ENCODE measurements at regions not wholly inside any gene's neighbourhood (a gene's known extent, or its start where the extent isn't known, plus 50 kb on each side); places are given as distances from the start of the nearest gene placed in this dataset.

DNA sequence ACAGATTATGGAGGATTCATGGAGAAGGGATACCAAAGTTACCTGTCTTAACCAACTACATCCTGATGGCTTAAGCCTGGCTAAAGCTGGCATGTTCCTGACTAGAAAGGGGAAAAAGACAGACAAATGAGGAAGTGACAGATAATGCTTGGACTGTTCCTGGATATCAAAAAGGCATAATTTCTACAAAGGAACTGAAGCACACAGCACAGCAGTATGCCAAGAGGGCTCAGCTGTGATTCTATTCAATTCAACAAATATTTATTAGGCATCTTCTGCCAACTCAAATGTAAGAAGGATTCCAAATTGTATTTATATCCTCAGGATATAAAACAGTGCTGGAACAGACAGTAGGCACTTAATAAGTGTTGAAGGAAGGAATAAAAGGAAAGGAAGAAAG is 59.5 kb downstream of the KLF12 start:
- TF ChIP-seq, protein P1, sequence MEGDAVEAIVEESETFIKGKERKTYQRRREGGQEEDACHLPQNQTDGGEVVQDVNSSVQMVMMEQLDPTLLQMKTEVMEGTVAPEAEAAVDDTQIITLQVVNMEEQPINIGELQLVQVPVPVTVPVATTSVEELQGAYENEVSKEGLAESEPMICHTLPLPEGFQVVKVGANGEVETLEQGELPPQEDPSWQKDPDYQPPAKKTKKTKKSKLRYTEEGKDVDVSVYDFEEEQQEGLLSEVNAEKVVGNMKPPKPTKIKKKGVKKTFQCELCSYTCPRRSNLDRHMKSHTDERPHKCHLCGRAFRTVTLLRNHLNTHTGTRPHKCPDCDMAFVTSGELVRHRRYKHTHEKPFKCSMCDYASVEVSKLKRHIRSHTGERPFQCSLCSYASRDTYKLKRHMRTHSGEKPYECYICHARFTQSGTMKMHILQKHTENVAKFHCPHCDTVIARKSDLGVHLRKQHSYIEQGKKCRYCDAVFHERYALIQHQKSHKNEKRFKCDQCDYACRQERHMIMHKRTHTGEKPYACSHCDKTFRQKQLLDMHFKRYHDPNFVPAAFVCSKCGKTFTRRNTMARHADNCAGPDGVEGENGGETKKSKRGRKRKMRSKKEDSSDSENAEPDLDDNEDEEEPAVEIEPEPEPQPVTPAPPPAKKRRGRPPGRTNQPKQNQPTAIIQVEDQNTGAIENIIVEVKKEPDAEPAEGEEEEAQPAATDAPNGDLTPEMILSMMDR (IDR thresholded peaks at IDR 0.05; ENCODE audit: poor library complexity, severe bottlenecking) = no peak
- Histone ChIP-seq H3K4me3 (ENCODE audit: severe bottlenecking) (no peak overlapping the region), H3K9me3 (ENCODE audit: severe bottlenecking) (no peaks in the 10 kb centered on the region), H3K27ac (ENCODE audit: poor library complexity, severe bottlenecking) (peak overlapping the region; percentile 89), H3K36me3 (ENCODE audit: low read depth) (no peaks in the 10 kb centered on the region), H3K27me3 (ENCODE audit: insufficient read depth, poor library complexity, severe bottlenecking) (no peaks in the 10 kb centered on the region), H3K4me1 (ENCODE audit: insufficient read depth, poor library complexity, severe bottlenecking) (peaks cover 18% of the 10 kb centered on the region)
- no peak for DNase-seq (ENCODE audit: low spot score)
- ATAC-seq (ENCODE audit: low read depth) = peak; percentile 95

DNA sequence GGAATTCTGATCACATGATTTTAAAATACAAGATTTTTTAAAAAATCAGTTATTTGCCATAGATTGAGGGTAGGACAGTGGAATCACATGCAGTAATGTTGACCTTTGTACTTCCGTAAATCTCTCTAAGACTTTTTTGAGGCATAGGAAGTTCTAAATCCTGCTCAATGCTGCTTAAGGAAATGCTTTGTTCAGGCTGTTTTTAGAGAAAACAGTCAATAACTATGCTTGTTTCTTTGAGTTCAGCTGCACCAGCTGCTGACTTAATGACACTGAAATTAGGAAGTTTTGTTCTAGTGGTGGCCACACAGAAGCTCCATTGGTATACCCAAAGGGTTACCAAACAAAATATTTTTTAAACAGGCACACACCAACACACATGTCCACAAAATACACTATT is 60.9 kb downstream of the KLF12 start:
- no peak overlapping the region for H3K27ac ChIP-seq (ENCODE audit: poor library complexity, severe bottlenecking)
- H3K36me3 ChIP-seq (ENCODE audit: low read depth) = no peaks in the 10 kb centered on the region
- ATAC-seq (ENCODE audit: low read depth) = no peak
- DNase-seq (ENCODE audit: low spot score) = no peak
- TF ChIP-seq, protein P1 (IDR thresholded peaks at IDR 0.05; ENCODE audit: poor library complexity, severe bottlenecking) = no peak
- H3K9me3 ChIP-seq (ENCODE audit: severe bottlenecking) = no peaks in the 10 kb centered on the region
- no peaks in the 10 kb centered on the region for H3K27me3 ChIP-seq (ENCODE audit: insufficient read depth, poor library complexity, severe bottlenecking)
- peaks cover 18% of the 10 kb centered on the region for H3K4me1 ChIP-seq (ENCODE audit: insufficient read depth, poor library complexity, severe bottlenecking)
- no peak overlapping the region for H3K4me3 ChIP-seq (ENCODE audit: severe bottlenecking)

DNA sequence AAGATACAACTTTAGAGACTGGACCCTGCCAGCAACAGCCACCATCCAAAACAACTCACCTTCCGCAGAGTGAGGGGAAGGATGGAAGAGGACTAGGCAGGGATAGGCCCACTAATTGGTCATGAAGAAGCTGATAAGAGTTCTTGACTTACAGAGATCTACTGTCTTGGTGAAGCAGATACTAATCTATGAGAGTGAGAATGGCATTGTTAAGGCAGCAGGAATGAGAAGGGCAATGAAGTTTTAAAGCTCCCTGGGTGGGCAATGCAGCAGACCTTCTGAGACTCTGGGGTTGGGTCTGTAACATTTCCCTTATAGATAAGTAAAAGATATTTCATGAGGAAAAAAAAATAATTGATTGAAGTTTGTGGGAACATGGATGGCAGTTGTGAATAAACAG is 63.7 kb downstream of the KLF12 start:
- no peaks in the 10 kb centered on the region for H3K36me3 ChIP-seq (ENCODE audit: low read depth)
- H3K4me3 ChIP-seq (ENCODE audit: severe bottlenecking) = no peak overlapping the region
- DNase-seq (ENCODE audit: low spot score) (no peak), ATAC-seq (ENCODE audit: low read depth) (no peak)
- no peak overlapping the region for H3K27ac ChIP-seq (ENCODE audit: poor library complexity, severe bottlenecking)
- no peaks in the 10 kb centered on the region for H3K9me3 ChIP-seq (ENCODE audit: severe bottlenecking)
- TF ChIP-seq, protein P1 (IDR thresholded peaks at IDR 0.05; ENCODE audit: poor library complexity, severe bottlenecking) = no peak
- H3K27me3 ChIP-seq (ENCODE audit: insufficient read depth, poor library complexity, severe bottlenecking) = no peaks in the 10 kb centered on the region
- peaks cover 19% of the 10 kb centered on the region for H3K4me1 ChIP-seq (ENCODE audit: insufficient read depth, poor library complexity, severe bottlenecking)

DNA sequence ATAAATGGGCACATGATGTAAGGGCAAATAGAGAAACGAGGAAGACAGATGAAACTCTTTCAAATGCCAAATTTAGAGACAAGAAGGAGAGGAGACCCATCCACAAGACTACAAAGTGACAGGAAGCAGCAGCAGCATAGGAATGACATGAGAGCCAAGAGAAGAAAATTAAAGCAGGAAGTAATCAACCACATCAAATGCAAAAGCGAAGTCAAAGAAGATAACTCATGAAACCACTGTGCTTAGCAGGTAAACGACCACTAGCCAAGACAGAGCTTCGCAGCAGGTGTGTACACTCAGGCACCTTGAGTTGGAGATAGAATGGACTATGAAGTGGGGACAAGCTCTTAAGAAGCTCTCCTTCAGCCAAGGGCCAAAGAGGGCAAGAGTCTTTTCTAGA is 64.1 kb downstream of the KLF12 start:
- H3K4me1 ChIP-seq (ENCODE audit: insufficient read depth, poor library complexity, severe bottlenecking) = peaks cover 15% of the 10 kb centered on the region
- no peak overlapping the region for H3K27ac ChIP-seq (ENCODE audit: poor library complexity, severe bottlenecking)
- DNase-seq (ENCODE audit: low spot score) = no peak
- ATAC-seq (ENCODE audit: low read depth) = no peak
- H3K4me3 ChIP-seq (ENCODE audit: severe bottlenecking) = no peak overlapping the region
- no peaks in the 10 kb centered on the region for H3K27me3 ChIP-seq (ENCODE audit: insufficient read depth, poor library complexity, severe bottlenecking)
- TF ChIP-seq, protein P1 (IDR thresholded peaks at IDR 0.05; ENCODE audit: poor library complexity, severe bottlenecking) = no peak
- no peaks in the 10 kb centered on the region for H3K36me3 ChIP-seq (ENCODE audit: low read depth)
- no peaks in the 10 kb centered on the region for H3K9me3 ChIP-seq (ENCODE audit: severe bottlenecking)

DNA sequence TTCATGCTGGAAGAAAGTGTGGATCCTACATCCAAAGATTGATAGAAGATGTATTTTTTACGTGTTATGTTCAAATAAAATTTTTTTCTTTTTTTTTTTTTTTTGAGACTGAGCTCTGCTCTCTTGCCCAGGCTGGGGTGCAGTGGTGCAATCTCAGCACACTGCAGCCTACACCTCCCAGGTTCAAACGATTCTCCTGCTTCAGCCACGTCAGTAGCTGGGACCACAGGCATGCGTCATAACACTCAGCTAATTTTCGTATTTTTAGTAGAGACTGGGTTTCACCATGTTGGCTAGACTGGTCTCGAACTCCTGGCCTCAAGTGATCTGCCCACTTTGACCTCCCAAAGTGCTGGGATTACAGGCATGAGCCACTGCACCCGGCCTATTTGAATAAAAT is 65.7 kb downstream of the KLF12 start:
- H3K36me3 ChIP-seq (ENCODE audit: low read depth) = no peaks in the 10 kb centered on the region
- TF ChIP-seq, protein P1 (IDR thresholded peaks at IDR 0.05; ENCODE audit: poor library complexity, severe bottlenecking) = no peak
- DNase-seq (ENCODE audit: low spot score) (no peak), ATAC-seq (ENCODE audit: low read depth) (no peak)
- no peaks in the 10 kb centered on the region for H3K9me3 ChIP-seq (ENCODE audit: severe bottlenecking)
- H3K4me3 ChIP-seq (ENCODE audit: severe bottlenecking) = no peak overlapping the region
- no peaks in the 10 kb centered on the region for H3K27me3 ChIP-seq (ENCODE audit: insufficient read depth, poor library complexity, severe bottlenecking)
- peaks cover 6% of the 10 kb centered on the region for H3K4me1 ChIP-seq (ENCODE audit: insufficient read depth, poor library complexity, severe bottlenecking)
- no peak overlapping the region for H3K27ac ChIP-seq (ENCODE audit: poor library complexity, severe bottlenecking)
